ENCODE measurements at regions not wholly inside any gene's neighbourhood (a gene's known extent, or its start where the extent isn't known, plus 50 kb on each side); places are given as distances from the start of the nearest gene placed in this dataset.
"Not testable (repeated sequence)": the region's sequence is repeated elsewhere in the genome, so short reads cannot be mapped to it uniquely, and the experiment has no call there.

DNA sequence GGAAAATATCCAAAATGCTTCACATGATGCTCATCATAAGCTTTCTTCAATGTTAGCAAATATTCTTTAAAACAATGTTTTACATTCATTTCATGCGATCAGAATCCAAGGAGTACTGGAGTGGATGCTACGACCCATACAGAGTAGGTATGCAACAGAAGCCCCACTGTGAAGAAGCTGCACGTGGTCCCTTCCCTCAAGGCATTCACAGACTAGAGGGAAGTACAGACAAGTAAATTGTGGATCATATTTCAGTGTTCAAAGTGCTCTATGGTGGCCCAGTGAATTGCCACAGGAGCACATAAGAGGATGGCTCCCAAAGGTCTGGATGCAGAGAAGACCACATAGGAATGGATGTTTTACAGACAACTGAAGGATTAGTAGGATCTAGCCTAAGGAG is 789.9 kb downstream of the IGSF11 start:
- DNase-seq, result no peak

DNA sequence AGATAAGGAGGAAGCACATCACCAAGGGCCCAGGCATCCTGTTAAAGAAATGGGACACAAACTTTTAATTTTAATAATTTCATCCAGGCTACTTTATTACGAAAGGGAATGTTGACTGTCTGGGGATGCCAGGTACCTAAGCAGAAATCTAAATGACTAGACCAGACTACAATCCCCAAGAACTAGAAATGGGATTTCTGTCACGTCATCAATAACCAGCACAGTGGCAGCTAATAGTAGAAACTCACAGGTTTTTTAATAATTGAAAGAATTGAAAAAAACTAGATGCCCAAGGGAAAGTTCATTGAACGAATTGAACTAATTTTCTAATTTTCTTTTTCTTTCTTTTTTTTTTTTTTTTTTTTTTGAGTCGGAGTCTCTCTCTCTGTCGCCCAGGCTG is 789.3 kb downstream of the IGSF11 start:
- no peak for DNase-seq

DNA sequence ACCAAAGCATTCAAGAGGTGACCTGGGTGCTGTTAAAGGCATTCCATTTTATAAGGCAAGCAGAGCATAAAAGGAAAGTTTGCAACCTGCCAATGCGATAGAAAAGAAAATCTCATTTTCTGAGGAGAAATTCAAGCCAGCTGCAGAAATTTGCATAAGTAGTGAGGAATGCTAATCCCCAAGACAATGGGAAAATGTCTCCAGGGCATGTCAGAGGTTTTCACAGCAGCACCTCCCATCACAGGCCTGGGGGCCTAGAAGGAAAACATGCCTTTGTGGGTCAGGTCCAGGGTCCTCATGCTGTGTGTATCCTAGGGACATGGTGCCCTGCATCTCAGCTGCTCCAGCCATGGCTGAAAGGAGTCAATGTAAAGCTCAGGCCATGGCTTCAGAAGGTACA is 775.8 kb downstream of the IGSF11 start:
- DNase-seq, result not testable (repeated sequence)

DNA sequence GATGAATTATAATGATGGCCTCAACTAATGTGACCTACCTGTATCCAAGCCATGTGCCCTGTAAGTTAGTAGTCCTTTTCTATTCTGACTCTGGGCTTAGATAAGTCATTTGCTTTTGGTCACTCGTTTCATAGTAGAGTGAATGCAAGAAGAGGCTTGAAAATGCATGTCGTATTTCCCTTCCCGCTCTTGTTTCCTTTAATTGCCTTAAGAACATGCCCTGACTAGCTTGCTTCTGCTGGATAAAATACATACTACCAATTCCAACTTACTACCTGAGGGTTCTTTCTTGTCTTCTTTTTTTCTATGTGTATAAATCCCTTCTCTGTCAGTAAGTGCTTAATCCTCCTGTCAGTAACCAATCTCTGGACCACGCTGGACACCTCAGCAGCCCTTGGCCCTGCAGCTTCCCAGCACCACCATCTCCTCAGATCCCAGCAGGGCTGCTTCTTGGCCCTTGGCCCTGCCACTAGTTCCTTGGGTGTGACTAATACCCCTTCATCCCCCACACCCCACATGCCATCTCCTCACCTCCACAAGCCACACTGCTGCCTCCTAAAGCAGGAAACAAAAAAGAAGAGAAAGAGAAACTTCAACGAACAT is 771.7 kb downstream of the IGSF11 start:
- no peak for DNase-seq

DNA sequence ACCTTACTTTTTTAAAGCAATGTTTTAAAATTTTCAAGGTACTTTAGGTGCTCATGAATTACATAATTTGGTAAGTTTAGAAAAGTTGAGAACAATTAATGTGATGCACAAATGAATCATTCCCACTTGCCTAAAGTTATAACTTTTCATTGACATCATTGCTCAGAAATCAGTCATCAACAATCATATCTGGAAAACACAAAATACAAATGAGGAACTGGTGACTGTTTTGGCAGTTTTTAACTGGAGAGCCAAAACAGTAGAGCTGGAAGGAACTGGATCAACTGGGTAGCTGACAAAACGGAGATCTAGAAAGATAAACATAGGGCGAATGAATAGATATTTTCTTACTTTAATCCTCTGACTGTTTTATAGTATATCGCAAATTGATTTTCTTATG is 767.1 kb downstream of the IGSF11 start:
- DNase-seq, result no peak

DNA sequence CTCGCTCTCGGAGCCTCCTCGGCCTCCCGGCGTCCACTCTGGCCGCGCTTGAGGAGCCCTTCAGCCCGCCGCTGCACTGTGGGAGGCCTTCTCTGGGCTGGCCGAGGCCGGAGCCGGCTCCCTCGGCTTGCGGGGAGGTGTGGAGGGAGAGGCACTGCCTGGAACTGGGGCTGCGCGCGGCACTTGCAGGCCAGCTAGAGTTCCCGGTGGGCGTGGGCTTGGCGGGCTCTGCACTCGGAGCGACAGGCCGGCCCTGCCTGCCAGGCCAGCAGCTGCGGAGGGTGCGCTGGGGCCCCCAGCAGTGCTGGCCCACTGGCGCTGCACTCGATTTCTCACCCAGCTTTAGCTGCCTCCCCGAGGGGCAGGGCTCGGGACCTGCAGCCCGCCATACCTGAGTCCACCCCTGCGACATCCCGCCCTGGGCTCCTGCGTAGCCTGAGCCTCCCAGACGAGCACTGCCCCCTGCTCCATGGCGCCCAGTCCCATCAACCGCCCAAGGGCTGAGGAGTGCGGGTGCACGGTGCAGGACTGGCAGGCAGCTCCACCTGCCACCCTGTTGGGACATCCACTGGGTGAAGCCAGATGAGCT is 765.0 kb downstream of the IGSF11 start:
- DNase-seq, result no peak

DNA sequence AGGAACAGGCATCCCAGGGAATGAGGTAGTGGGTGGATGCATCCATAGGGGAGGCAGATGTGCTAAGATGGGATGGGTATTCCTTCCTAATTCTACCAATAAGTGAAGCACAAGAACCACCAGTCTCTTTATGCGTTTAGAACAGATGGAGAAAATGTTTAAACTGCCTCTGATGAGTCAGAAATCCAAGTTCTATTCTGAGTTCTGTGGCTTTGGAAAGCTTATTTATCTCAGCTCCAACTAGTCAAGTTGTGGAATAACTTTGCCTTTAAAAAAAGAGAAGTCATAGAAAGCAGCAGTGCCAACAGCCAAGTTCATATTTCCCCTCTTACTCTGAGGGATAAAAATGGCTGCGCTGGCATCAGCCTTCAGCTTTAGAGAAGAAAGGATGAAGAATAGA is 761.7 kb downstream of the IGSF11 start:
- no peak for DNase-seq

DNA sequence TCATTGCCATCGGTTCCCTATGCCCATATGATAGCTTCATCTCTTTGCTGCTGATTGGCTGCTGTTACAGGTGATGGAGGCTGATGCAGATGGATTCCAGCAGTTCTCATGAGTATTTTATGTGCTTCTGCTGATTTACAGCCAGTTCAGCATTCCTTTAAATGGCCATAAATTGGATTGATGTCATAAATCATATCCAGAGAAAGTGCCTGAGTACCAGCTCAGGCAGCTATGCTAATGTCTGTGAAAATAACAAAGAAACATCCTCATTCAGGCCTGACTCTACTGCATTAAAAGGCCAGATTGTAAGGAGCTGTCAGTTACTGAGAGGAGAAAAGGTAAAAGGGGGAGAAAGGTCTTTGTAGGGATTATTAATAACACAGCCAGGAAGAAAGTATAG is 756.8 kb downstream of the IGSF11 start:
- no peak for DNase-seq

DNA sequence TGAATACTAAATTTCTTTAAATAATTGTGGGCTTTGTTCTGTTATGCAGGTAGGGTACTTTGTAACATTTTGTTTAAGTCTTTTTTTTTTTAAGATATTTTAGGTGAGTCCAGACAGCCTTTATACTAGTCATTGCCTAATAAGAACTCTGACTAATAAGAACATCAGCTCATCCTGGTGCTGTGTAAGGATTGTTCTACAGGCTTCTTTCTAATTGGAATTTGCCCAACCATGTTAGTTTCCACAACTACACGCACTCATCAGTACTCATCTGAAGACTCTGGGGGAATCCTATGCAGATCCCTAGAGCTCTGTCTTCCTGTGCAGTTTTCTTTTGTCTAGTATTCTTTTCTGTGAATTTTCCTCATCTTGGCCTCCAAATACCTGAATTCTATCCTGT is 741.8 kb downstream of the IGSF11 start:
- DNase-seq, result no peak

DNA sequence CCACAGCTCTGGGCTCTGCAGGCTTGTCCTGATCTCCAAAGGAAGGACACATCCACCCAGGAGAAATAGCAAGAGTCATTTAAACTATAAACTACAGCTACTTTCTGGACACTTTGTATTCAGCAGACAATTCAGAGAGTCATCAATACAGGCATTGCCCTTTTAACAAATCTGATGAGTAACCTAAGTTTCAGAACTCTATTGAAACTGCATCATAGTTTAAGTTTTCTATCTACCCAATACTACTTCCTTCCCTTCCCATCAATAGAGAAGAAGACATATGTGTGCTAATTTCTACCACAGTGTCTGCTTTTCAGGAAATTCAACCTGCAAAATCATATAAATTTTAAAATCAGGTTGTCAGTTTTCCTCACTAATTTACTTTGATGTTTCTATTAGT is 736.5 kb downstream of the IGSF11 start:
- no peak for DNase-seq

DNA sequence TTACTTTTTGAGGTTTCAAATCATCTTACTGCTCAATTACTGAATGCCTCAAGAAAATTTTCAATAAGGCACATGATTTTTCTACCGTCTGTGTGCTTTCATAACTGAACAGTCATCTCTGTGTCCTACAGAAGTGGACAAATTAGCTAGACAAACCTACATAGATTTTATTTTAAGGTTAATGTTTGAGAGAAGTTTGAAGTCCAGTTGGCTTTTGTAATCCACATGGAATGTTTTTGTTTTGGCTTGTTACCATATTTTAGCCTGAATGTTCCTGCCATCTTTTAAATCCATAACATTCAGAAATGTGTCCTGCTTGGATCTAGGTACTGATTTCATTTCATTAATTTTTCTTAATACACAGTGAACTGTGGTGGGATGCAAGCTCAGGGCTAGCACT is 730.1 kb downstream of the IGSF11 start:
- DNase-seq, result no peak

DNA sequence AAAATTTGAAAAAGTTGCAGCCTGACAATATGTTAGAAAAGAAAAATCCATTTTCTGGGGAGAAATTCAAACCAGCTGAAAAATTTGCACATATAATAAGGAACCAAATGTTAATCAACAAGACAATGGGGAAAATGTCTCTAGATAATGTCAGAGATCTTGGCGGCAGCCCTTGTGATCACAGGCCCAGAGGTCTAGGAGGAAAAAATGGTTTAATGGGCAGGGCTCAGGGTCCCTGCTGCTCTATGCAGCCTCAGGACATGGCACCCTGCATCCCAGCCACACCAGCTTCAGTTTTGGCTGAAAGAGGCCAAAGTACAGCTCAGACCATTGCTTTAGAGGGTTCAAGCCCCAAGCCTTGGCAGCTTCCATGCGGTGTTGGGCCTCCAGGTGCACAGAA is 701.9 kb downstream of the IGSF11 start:
- DNase-seq, result no peak

DNA sequence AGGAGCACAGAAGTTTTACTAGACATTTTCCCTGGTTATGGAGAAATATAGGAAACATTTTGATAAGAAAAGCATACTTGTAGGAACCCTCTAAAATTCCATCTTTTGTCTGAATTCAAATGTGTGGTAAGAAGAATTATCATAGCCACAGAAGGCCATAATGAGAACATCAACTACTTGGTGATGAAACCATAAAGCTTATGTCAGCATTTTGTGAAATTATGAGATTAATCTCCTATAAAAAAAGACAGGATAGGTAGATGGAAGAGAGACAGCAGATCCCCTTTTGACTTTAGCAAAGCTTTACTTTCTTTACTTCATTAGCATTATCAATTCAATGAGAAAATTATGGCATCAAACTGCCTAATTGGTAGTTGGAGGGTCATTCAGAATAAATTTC is 697.0 kb downstream of the IGSF11 start:
- no peak for DNase-seq

DNA sequence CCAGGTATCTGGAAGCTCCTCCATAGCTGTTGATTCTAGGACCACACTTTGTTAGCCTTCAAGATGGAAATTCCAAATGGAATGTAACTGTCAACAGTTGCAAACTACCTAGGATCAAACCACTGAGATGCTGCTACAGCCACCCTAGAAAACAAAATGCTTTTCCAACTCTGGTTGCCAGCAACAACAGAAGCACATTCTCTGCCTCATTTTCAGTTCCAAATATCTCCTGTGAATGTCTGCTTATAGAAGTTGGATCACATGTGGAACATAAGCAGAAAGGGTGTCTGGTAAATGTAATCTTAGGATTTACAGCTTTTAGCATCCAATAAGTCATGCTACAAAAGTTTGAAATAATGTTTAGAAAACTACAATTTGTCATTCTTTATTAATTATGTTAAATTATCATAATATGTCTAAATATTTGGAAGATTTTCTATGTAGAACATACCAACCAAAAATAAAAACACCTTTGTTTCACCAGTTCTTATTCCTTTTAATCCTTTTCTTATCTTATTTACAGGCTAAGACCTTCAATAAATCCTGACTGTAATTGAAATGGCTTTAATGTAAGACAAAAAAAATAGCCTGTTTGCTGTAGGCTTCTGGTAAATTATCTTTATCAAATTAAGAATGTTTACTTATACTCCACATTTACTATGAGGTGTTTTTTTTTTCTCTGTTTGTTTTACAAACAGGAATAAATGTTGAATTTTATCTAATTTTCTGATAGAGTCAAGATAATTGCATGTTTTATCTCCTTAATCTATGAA is 687.1 kb downstream of the IGSF11 start:
- DNase-seq, result no peak

DNA sequence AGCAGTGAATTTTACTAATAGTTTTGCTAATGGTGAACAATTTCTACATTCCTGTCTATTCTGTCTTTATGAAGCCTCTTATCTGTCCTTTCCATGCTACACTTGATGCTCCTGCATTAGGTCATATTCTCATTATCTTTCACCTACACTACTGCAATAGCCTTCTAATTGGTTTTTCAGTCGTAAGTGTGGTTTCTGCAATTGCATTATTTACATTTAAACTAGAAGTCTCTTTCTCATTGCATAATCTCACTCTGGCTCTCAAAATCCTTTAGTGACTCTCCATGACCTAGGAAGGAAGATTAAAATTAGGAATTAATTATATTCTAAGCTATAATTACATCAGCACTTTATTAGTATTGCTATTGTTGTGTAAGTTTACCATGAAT is 686.5 kb downstream of the IGSF11 start:
- DNase-seq, result no peak

DNA sequence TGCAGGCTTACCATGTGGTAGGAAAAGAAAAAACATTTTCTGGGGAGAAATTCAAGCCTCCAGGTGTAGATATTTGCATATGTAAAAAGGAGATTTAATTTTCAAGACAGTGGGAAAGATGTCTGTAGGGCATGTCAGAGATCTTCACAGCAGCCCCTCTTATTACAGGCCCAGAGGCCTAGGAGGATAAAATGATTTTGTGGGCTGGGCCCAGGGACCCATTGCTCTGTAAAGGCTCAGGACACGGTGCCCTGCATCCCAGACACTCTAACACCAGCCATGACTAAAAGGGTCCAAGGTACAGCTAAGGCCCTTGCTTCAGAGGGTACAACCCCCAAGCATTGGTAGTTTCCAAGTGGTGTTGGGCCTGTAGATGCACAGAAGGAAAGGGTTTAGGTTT is 680.1 kb downstream of the IGSF11 start:
- no peak for DNase-seq

DNA sequence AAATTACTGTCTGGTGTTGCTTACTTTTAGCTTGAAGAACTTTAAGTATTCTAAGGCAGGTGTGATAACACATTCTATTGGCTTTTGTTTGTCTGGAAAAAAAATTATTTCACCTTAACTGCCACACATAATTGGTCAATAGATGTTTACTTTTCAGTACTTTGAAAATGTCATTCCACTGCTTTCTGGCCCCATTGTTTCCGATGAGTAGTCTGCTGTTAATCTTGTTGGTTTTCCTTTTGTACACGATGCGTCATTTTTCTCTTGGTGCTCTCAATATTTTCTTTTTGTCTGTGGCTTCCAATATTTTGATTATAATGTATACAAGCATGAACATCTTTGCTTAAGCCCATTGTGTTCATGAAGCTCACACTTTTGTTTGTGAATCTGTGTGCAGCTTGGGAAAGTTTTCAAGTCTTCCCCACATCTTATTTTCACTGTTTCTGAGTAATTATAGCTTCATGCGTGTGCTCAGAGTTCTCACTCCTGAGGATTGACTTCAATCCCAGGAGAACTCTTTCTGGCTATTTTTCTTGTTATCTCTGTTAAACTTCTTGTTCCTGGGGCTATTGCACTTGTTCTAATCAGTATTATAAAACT is 664.7 kb downstream of the IGSF11 start:
- DNase-seq, result no peak

DNA sequence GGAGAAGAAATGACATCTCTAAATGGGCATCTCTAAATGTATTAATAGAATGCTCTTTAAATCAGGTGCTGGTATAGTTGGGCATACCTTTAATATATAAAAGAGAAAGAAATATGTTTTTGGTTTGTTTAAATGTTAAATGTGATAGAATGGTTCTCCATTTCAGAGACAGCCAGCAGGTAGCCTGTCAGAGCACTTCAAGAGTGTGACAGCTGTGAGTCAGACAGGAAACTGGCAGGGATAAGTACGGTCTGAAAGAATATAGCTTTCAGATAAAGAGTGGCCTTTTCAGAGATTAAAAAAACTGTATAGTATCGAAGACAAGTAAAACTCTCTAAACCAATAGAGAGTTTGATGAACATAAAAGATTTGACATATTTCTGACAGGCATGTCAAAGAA is 654.1 kb downstream of the IGSF11 start:
- no peak for DNase-seq

DNA sequence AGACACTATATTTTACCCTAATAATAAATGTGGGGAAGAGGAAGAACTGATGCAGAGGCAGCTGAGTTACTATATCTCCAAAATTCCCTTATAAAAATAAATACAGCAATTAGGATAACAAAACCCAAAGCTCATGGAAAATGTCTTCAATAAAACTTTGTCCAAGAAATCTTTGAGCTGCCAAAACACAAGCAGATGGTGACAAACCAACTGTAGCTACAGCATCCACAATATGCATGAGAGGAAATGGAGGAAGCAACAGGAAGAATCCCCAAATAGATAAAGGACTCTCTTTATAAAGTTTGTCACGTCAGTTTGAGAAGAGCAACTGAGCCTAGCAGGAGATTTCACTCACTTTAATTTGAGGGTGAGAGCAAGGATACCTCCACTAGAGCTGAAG is 638.2 kb downstream of the IGSF11 start:
- no peak for DNase-seq

DNA sequence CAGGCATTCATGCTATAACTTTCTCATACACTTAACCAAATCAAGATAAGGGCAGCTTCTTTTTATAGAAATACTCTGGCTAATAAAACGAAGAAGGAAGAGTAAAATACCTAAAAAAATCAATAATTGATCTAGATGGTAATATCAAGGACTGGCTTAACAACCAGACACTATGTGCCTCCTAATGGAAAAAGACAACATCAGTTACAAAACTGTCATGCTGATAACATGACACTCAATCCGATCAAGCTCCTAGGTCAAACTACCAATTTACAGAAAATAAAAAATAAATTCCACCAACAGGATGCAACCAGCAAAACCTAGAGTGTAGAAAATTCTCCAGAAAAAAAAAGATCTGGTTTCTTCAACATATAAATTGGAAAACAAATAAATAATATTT is 634.6 kb downstream of the IGSF11 start:
- DNase-seq, result no peak

DNA sequence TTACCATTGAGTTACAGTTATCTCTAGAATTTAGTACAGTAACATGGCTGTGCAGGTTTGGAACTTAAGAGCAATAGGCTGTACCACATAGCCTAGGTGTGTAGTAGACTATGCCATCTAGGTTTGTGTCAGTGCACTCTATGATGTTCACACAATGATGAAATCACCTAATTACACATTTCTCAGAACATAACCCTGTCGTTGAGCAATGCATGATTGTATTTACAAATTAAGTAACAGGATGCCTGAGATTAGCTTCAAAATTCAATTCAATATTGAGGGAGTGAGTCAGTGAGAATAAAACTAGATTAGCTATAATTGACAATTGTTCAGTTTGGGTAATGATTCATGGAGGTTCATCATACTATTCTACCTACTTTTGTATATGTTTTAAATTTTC is 633.8 kb downstream of the IGSF11 start:
- DNase-seq, result no peak

DNA sequence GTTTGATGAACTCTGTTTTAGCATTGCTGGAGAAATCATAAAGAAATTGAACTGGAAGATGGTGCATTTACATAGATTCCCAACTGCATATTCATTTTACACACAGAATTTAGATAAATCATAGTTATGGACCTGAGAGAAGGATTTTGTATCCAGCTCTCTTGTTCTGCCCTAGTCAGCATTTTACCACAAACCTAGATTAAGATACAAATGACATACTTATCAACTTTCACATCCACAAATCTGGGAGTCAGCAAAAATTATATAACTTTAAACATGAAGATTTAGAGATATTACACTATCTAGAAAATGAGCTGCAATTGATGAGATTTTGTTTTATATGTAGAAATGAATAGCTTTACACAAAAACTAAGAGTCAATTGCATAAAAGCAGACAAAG is 632.8 kb downstream of the IGSF11 start:
- DNase-seq, result no peak

DNA sequence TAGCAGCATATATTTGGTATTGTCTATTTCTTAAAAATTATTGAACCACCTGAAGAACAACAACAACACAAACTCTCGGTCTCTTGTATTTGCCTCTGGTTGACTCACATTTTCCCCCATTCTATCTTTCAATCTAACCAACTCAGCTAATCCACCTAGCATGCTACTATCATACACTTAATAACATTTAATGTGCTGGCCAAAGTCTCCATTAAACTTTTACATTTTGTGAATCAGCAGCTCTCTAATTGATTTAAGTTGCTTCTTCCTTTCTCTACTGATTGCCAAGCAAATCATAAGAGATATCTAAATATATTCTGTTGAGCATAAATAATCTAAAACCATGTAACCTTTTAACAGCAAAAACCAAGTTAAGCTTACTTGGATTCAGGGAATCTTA is 631.7 kb downstream of the IGSF11 start:
- no peak for DNase-seq

DNA sequence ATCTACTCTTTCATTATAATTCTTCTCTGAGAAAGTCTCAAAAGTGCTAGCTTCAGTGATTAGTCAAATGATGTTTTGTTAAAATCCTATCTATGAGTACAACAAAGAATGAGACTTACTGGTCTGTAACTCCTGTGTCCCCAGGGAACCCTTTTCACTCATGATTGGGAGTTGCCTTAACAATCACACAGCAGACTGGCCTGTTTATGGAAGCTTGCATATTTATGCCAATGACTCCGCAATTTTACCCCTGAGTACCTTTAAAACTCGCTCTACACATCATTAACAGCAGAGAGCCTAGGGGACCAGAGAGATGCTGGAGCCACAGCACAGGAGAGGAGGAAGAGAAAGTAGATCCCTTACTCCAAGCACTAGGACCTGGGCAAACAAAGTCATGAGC is 628.1 kb downstream of the IGSF11 start:
- DNase-seq, result peak; percentile 44

Data from NCI-H526 treated with DMSO at 0.1 percent for 48 hours (cell line).